ENCODE measurements at regions not wholly inside any gene's neighbourhood (a gene's known extent, or its start where the extent isn't known, plus 50 kb on each side); places are given as distances from the start of the nearest gene placed in this dataset.

GRCh38 chr2:79320871-79321270 lies 161.3 kb upstream of the REG3A start:
- Mint-ChIP-seq H3K27me3 (no peaks in the 10 kb centered on the region), H3K36me3 (ENCODE audit: low read depth) (no peaks in the 10 kb centered on the region), H3K9me3 (peaks cover 5% of the 10 kb centered on the region), H3K27ac (no peak overlapping the region), H3K4me1 (ENCODE audit: low read depth) (no peaks in the 10 kb centered on the region), H3K4me3 (no peak overlapping the region)
- no peak for ATAC-seq (ENCODE audit: poor library complexity)
- intact Hi-C loops (cut with DNase I, micrococcal nuclease), result no loop called here
- Histone ChIP-seq H3K9me3 (ENCODE audit: control insufficient read depth in 1 of 2, insufficient read depth in 1 of 2, low read length in 2 of 2) (peaks cover 4 to 5% of the 10 kb centered on the region in 2 experiments), H3K4me3 (ENCODE audit: low read length) (no peak overlapping the region), H3K27me3 (ENCODE audit: control insufficient read depth in 1 of 2, insufficient read depth in 2 of 2, low read length in 2 of 2) (no peaks in the 10 kb centered on the region), H3K36me3 (ENCODE audit: insufficient read depth, low read length) (no peaks in the 10 kb centered on the region), H3K4me1 (ENCODE audit: insufficient read depth, low read length) (no peaks in the 10 kb centered on the region), H3K27ac (ENCODE audit: low read depth in 1 of 2, low read length in 2 of 2) (no peak overlapping the region)
- no peak for TF ChIP-seq CTCF (IDR thresholded peaks at IDR 0.05)
- no peak for DNase-seq
- ChIA-PET POLR2A (no interaction called here), CTCF (no interaction called here)

- ChIA-PET POLR2A (no interaction called here), CTCF (no interaction called here)
- Histone ChIP-seq H3K9me3 (ENCODE audit: control insufficient read depth in 1 of 2, insufficient read depth in 1 of 2, low read length in 2 of 2) (peaks cover 0 to 10% of the 10 kb centered on the region in 2 experiments), H3K4me1 (ENCODE audit: insufficient read depth, low read length) (no peaks in the 10 kb centered on the region), H3K36me3 (ENCODE audit: insufficient read depth, low read length) (no peaks in the 10 kb centered on the region), H3K27me3 (ENCODE audit: control insufficient read depth in 1 of 2, insufficient read depth in 2 of 2, low read length in 2 of 2) (no peaks in the 10 kb centered on the region), H3K4me3 (ENCODE audit: low read length) (no peak overlapping the region), H3K27ac (ENCODE audit: low read depth in 1 of 2, low read length in 2 of 2) (no peak overlapping the region)
- ATAC-seq (ENCODE audit: poor library complexity) (no peak), DNase-seq (no peak)
- TF ChIP-seq CTCF (IDR thresholded peaks at IDR 0.05), result no peak
- Mint-ChIP-seq H3K4me3 (no peak overlapping the region), H3K27ac (no peak overlapping the region), H3K9me3 (no peaks in the 10 kb centered on the region), H3K36me3 (ENCODE audit: low read depth) (no peaks in the 10 kb centered on the region), H3K27me3 (no peaks in the 10 kb centered on the region), H3K4me1 (ENCODE audit: low read depth) (no peaks in the 10 kb centered on the region)
- intact Hi-C loops (cut with DNase I, micrococcal nuclease), result no loop called here
Measured at GRCh38 chr2:79294994-79295393, 135.4 kb upstream of the REG3A start.

- no peaks in the 10 kb centered on the region for H3K27me3 Mint-ChIP-seq
- Histone ChIP-seq H3K4me1 (ENCODE audit: insufficient read depth, low read length) (no peaks in the 10 kb centered on the region), H3K9me3 (ENCODE audit: control insufficient read depth in 1 of 2, insufficient read depth in 1 of 2, low read length in 2 of 2) (peaks cover 0 to 18% of the 10 kb centered on the region in 2 experiments), H3K36me3 (ENCODE audit: insufficient read depth, low read length) (no peaks in the 10 kb centered on the region), H3K4me3 (ENCODE audit: low read length) (no peak overlapping the region), H3K27ac (ENCODE audit: low read depth in 1 of 2, low read length in 2 of 2) (no peak overlapping the region), H3K27me3 (ENCODE audit: control insufficient read depth in 1 of 2, insufficient read depth in 2 of 2, low read length in 2 of 2) (no peaks in the 10 kb centered on the region)
- intact Hi-C loops (cut with DNase I, micrococcal nuclease), result no loop called here
- no peaks in the 10 kb centered on the region for H3K36me3 Mint-ChIP-seq (ENCODE audit: low read depth)
- DNase-seq (no peak), ATAC-seq (ENCODE audit: poor library complexity) (no peak)
- H3K4me1 Mint-ChIP-seq (ENCODE audit: low read depth), result no peaks in the 10 kb centered on the region
- no peak for TF ChIP-seq CTCF (IDR thresholded peaks at IDR 0.05)
- POLR2A ChIA-PET, result no interaction called here
- peaks cover 11% of the 10 kb centered on the region for H3K9me3 Mint-ChIP-seq
- CTCF ChIA-PET, result no interaction called here
- no peak overlapping the region for H3K27ac Mint-ChIP-seq
- no peak overlapping the region for H3K4me3 Mint-ChIP-seq
Measured at GRCh38 chr2:79292958-79293315, 133.4 kb upstream of the REG3A start.
